HUES64 (cell line): ENCODE measurements at regions not wholly inside any gene's neighbourhood (a gene's known extent, or its start where the extent isn't known, plus 50 kb on each side); places are given as distances from the start of the nearest gene placed in this dataset.

Experiments
- H3K27ac ChIP-seq: 2 replicates; pipeline ENCODE4 v1.7.0; 2013; ENCODE audit warnings: low read depth, low read length, inconsistent platforms
- H3K27me3 ChIP-seq: 2 replicates; pipeline ENCODE4 v1.6.1; 2013; ENCODE audit warnings: mild to moderate bottlenecking, low read length; ENCODE audit not compliant: insufficient read depth
- H3K36me3 ChIP-seq: 2 replicates; pipeline ENCODE4 v1.6.1; 2013; ENCODE audit warnings: mild to moderate bottlenecking, low read length; ENCODE audit not compliant: insufficient read depth
- H3K4me1 ChIP-seq: 2 replicates; pipeline ENCODE4 v1.6.1; 2013; ENCODE audit warnings: mild to moderate bottlenecking, low read length, moderate library complexity; ENCODE audit not compliant: insufficient read depth
- H3K4me3 ChIP-seq: 2 replicates; pipeline ENCODE4 v1.5.1; 2013; ENCODE audit warnings: mild to moderate bottlenecking, low read length, moderate library complexity
- H3K9ac ChIP-seq: 2 replicates; pipeline ENCODE4 v1.6.1; 2013; ENCODE audit warnings: mild to moderate bottlenecking, low read depth, low read length
- H3K9me3 ChIP-seq: 2 replicates; pipeline ENCODE4 v1.6.1; 2013; ENCODE audit warnings: low read depth, low read length; ENCODE audit not compliant: insufficient read depth
- WGBS: fragments of 150-250, 120-280 bp; methylation state at CpG from one replicate; pipeline ENCODE4 v1.1.7; 2013; ENCODE audit warnings: missing lambda C conversion rate; 5-methylcytosine and 5-hydroxymethylcytosine counted together

GRCh38 chr11:58782066-58782465 is 50.3 kb upstream of the GLYAT start:
- Histone ChIP-seq H3K9ac (no peak overlapping the region), H3K4me3 (no peak overlapping the region), H3K36me3 (no peaks in the 10 kb centered on the region), H3K9me3 (peaks cover 78% of the 10 kb centered on the region), H3K27ac (no peak overlapping the region), H3K27me3 (no peaks in the 10 kb centered on the region), H3K4me1 (no peaks in the 10 kb centered on the region)
- WGBS: 77% methylated on average over 1 of the region's 1 CpG
